Sigmoid colon (tissue), 6 donors: ENCODE measurements at regions not wholly inside any gene's neighbourhood (a gene's known extent, or its start where the extent isn't known, plus 50 kb on each side); places are given as distances from the start of the nearest gene placed in this dataset.

Experiments
- DNase-seq: peaks from one replicate; pipeline ENCODE4 v3.0.0-alpha.2; 2019
- H3K27ac ChIP-seq, 4 donors: fragments of 200-600 bp; sonication (generic); one replicate each; pipeline ENCODE4 v1.5.1; 2016 to 2019; ENCODE audit warnings: mild to moderate bottlenecking in 1 of 4
- H3K27me3 ChIP-seq, 3 donors: fragments of 200-600 bp; sonication (generic); one replicate each; pipeline ENCODE4 v1.5.1; 2019; ENCODE audit warnings: mild to moderate bottlenecking in 1 of 3
- H3K36me3 ChIP-seq, 4 donors: fragments of 200-600 bp; sonication (generic); one replicate each; pipeline ENCODE4 v1.5.1; 2016 to 2019
- H3K4me1 ChIP-seq, 4 donors: fragments of 200-600 bp; sonication (generic); one replicate each; pipeline ENCODE4 v1.5.1; 2017 to 2019
- H3K4me3 ChIP-seq, 4 donors: fragments of 200-600 bp; sonication (generic); one replicate each; pipeline ENCODE4 v1.5.1; 2017 to 2019; ENCODE audit warnings: mild to moderate bottlenecking in 2 of 4, moderate library complexity in 1 of 4
- H3K9me3 ChIP-seq, 4 donors: fragments of 200-600 bp in 3 of 4; sonication (generic) in 3 of 4; one replicate each; pipeline versions ENCODE4 v1.5.1 to v1.6.1; 2013 to 2019
- CTCF ChIP-seq, 4 experiments: fragments of 450-650 bp in 3 of 4; fragments of 200-600 bp in 1 of 4; IDR thresholded peaks; one replicate each; pipeline ENCODE4 v1.5.1; 2016 to 2019; ENCODE audit warnings: antibody characterized with exemption in 4 of 4, mild to moderate bottlenecking in 3 of 4, moderate library complexity in 2 of 4
- EP300 ChIP-seq, 4 donors: sonication (generic); formaldehyde crosslinking; IDR thresholded peaks; one replicate each; pipeline ENCODE4 v1.6.1; 2017; ENCODE audit warnings: antibody characterized with exemption in 4 of 4
- POLR2A ChIP-seq, 2 donors: fragments of 450-650 bp; IDR thresholded peaks; one replicate each; pipeline ENCODE4 v1.6.1; 2016; ENCODE audit warnings: antibody characterized with exemption in 2 of 2, mild to moderate bottlenecking in 2 of 2, moderate library complexity in 2 of 2
- POLR2AphosphoS5 ChIP-seq, 4 donors: sonication (generic); formaldehyde crosslinking; IDR thresholded peaks; one replicate each; pipeline ENCODE4 v1.6.1; 2017; ENCODE audit warnings: antibody characterized with exemption in 4 of 4
- WGBS, 2 donors: extraction: QIAGEN DNeasy Blood & Tissue Kit; methylation state at CpG; one replicate each; pipeline ENCODE4 v1.1.7; 2013; 5-methylcytosine and 5-hydroxymethylcytosine counted together
- intact Hi-C: fragments of 100-400 bp; cut with DNase I; formaldehyde crosslinking; loops from one replicate; pipeline ENCODE4 v1.15.1; 2023
- donor health status: healthy with polysubstance abuse.
- donor health status: healthy.

- intact Hi-C loops: no loop called here
- TF ChIP-seq CTCF (IDR thresholded peaks at IDR 0.05) (no peak), EP300 (IDR thresholded peaks at IDR 0.05) (no peak), POLR2A (IDR thresholded peaks at IDR 0.05) (no peak), POLR2AphosphoS5 (IDR thresholded peaks at IDR 0.05) (no peak)
- Histone ChIP-seq H3K4me3 (no peak overlapping the region), H3K4me1 (peaks cover 0 to 17% (median 0%) of the 10 kb centered on the region in 4 donors), H3K27ac (no peak overlapping the region), H3K9me3 (no peaks in the 10 kb centered on the region), H3K27me3 (no peaks in the 10 kb centered on the region), H3K36me3 (no peaks in the 10 kb centered on the region)
- no peak for DNase-seq
- WGBS, 2 donors: 77 to 82% methylated on average over 7 of the region's 7 CpGs
These were observed 54.1 kb upstream of the SHLD1 start for GRCh38 chr20:5696011-5696559.

- TF ChIP-seq CTCF (IDR thresholded peaks at IDR 0.05) (no peak), POLR2A (IDR thresholded peaks at IDR 0.05) (no peak), POLR2AphosphoS5 (IDR thresholded peaks at IDR 0.05) (no peak), EP300 (IDR thresholded peaks at IDR 0.05) (no peak)
- intact Hi-C loops: no loop called here
- Histone ChIP-seq H3K9me3 (no peaks in the 10 kb centered on the region), H3K4me3 (no peak overlapping the region), H3K27ac (no peak overlapping the region), H3K27me3 (no peaks in the 10 kb centered on the region), H3K4me1 (peaks cover 0 to 8% (median 0%) of the 10 kb centered on the region in 4 donors), H3K36me3 (no peaks in the 10 kb centered on the region)
- no peak for DNase-seq
- 81 to 82% methylated on average over 9 of the region's 9 CpGs for WGBS, 2 donors
These were observed 58.1 kb upstream of the SHLD1 start for GRCh38 chr20:5691918-5692618.

- WGBS, 2 donors: 81 to 89% methylated on average over 6 of the region's 6 CpGs
- Histone ChIP-seq H3K27me3 (no peaks in the 10 kb centered on the region), H3K4me1 (no peaks in the 10 kb centered on the region), H3K36me3 (no peaks in the 10 kb centered on the region), H3K4me3 (no peak overlapping the region), H3K9me3 (no peaks in the 10 kb centered on the region), H3K27ac (no peak overlapping the region)
- DNase-seq: no peak
- TF ChIP-seq EP300 (IDR thresholded peaks at IDR 0.05) (no peak), POLR2A (IDR thresholded peaks at IDR 0.05) (no peak), POLR2AphosphoS5 (IDR thresholded peaks at IDR 0.05) (peak in 1 of 4 donors; percentile 11), CTCF (IDR thresholded peaks at IDR 0.05) (no peak)
- intact Hi-C loops: no loop called here
These were observed 60.7 kb upstream of the SHLD1 start for GRCh38 chr20:5689463-5689862.

GRCh38 chr20:5688431-5688972 lies 61.7 kb upstream of the SHLD1 start:
- intact Hi-C loops: no loop called here
- TF ChIP-seq POLR2A (IDR thresholded peaks at IDR 0.05): no peak
- TF ChIP-seq POLR2AphosphoS5 (IDR thresholded peaks at IDR 0.05): no peak
- no peak for TF ChIP-seq CTCF (IDR thresholded peaks at IDR 0.05)
- TF ChIP-seq EP300 (IDR thresholded peaks at IDR 0.05): no peak
- H3K27me3 ChIP-seq: no peaks in the 10 kb centered on the region
- H3K4me1 ChIP-seq: no peaks in the 10 kb centered on the region
- no peaks in the 10 kb centered on the region for H3K36me3 ChIP-seq
- H3K27ac ChIP-seq: peak overlapping the region in 1 of 4 donors; percentile 55
- no peak overlapping the region for H3K4me3 ChIP-seq
- WGBS, 2 donors: 64 to 81% methylated on average over 12 of the region's 12 CpGs
- no peak for DNase-seq
- H3K9me3 ChIP-seq: no peaks in the 10 kb centered on the region
